ENCODE measurements at regions not wholly inside any gene's neighbourhood (a gene's known extent, or its start where the extent isn't known, plus 50 kb on each side); places are given as distances from the start of the nearest gene placed in this dataset.
"Not testable (repeated sequence)": the region's sequence is repeated elsewhere in the genome, so short reads cannot be mapped to it uniquely, and the experiment has no call there.

DNA sequence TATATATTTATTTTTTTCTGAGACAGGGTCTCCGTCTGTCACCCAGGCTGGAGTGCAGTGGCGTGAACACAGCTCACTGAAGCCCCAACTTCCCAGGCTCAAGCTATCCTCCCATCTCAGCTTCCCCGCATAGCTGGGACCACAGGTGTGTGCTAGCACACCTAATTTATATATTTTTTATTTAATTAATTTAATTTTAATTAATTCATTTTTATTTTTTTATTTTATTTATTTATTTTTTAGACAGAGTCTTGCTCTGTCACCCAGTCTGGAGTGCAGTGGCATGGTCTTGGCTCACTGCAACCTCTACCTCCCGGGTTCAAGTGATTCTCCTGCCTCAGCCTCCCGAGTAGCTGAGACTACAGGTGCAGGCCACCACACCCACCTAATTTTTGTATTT lies 86.9 kb upstream of the CLINT1 start:
- not testable (repeated sequence) for H3K27me3 ChIP-seq (ENCODE audit: control insufficient read depth, insufficient read depth, low read length, poor library complexity, severe bottlenecking)
- 82 to 83% methylated on average over 4 to 5 of the region's 5 CpGs for WGBS, 2 experiments

DNA sequence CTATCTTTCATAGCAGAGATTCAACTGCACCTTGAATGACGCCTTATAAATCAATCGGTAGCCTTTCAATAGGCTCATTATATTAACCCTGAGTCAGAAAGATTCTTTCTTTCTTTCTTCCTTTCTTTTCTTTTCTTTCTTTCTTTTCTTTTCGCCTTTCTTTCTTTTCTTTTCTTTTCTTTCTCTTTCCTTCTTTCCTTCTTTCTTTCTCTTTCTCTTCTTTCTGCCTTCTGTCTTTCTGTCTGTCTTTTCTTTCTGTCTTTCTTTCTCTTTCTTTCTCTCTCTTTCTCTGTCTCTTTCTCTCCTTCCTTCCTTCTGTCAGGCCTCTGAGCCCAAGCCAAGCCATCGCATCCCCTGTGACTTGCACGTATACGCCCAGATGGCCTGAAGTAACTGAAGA lies 86.0 kb upstream of the CLINT1 start:
- WGBS, 2 experiments, result 72 to 81% methylated on average over 6 of the region's 6 CpGs
- H3K4me3 ChIP-seq (ENCODE audit: insufficient read depth, low read depth, low read length), result no peak overlapping the region
- H3K36me3 ChIP-seq (ENCODE audit: control insufficient read depth, insufficient read depth, low read length), result no peaks in the 10 kb centered on the region
- no peaks in the 10 kb centered on the region for H3K27me3 ChIP-seq (ENCODE audit: control insufficient read depth, insufficient read depth, low read length, poor library complexity, severe bottlenecking)
- no peaks in the 10 kb centered on the region for H3K4me1 ChIP-seq (ENCODE audit: control insufficient read depth, insufficient read depth, low read length)
- H3K27ac ChIP-seq (ENCODE audit: insufficient read depth, low read depth, low read length, poor library complexity, severe bottlenecking), result no peak overlapping the region
- no peaks in the 10 kb centered on the region for H3K9me3 ChIP-seq (ENCODE audit: control insufficient read depth, low read length)

More for the DNA sequence above, 86.9 kb upstream of the CLINT1 start:
- not testable (repeated sequence) for H3K4me3 ChIP-seq (ENCODE audit: insufficient read depth, low read depth, low read length); H3K36me3 ChIP-seq (ENCODE audit: control insufficient read depth, insufficient read depth, low read length); H3K4me1 ChIP-seq (ENCODE audit: control insufficient read depth, insufficient read depth, low read length); H3K9me3 ChIP-seq (ENCODE audit: control insufficient read depth, low read length); H3K27ac ChIP-seq (ENCODE audit: insufficient read depth, low read depth, low read length, poor library complexity, severe bottlenecking)

DNA sequence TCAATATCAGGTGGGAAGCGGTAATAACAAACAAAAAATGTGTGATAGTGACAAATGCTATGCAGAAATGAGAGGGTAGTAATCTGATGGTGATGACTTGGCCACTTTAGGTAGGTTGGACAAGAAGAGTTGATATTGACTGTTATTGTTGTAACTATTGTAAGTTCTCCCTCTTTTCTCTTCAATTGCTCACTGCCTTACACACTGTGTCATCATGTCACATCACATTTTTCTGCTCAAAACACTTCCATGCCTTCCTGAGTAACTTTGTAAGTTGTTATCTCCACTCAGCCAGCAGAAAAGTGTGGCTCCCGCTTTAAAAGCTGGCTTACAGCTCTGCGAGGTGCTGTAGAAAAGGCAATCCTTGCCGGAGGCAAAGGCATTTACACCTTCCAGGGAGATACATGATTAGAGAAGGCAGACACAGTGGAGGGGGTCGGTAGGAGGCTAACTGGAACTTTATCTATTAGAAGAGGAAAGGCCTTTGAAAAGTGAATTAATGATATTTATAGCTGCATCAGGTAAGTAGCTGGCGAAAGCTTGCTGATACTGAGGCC lies 85.2 kb upstream of the CLINT1 start:
- 51 to 59% methylated on average over 6 of the region's 6 CpGs for WGBS, 2 experiments
- H3K27ac ChIP-seq (ENCODE audit: insufficient read depth, low read depth, low read length, poor library complexity, severe bottlenecking), result no peak overlapping the region
- H3K27me3 ChIP-seq (ENCODE audit: control insufficient read depth, insufficient read depth, low read length, poor library complexity, severe bottlenecking), result no peaks in the 10 kb centered on the region

GRCh38 chr5:157942595-157942994 lies 83.7 kb upstream of the CLINT1 start:
- no peaks in the 10 kb centered on the region for H3K27me3 ChIP-seq (ENCODE audit: control insufficient read depth, insufficient read depth, low read length, poor library complexity, severe bottlenecking)
- WGBS, 2 experiments, result 100% methylated on average over 1 of the region's 1 CpG; no CpG with 5 or more reads in 1 of the 2 experiments
- no peak overlapping the region for H3K27ac ChIP-seq (ENCODE audit: insufficient read depth, low read depth, low read length, poor library complexity, severe bottlenecking)

More for the DNA sequence above, 85.2 kb upstream of the CLINT1 start:
- H3K36me3 ChIP-seq (ENCODE audit: control insufficient read depth, insufficient read depth, low read length), result no peaks in the 10 kb centered on the region
- no peak overlapping the region for H3K4me3 ChIP-seq (ENCODE audit: insufficient read depth, low read depth, low read length)
- H3K9me3 ChIP-seq (ENCODE audit: control insufficient read depth, low read length), result no peaks in the 10 kb centered on the region
- no peaks in the 10 kb centered on the region for H3K4me1 ChIP-seq (ENCODE audit: control insufficient read depth, insufficient read depth, low read length)

DNA sequence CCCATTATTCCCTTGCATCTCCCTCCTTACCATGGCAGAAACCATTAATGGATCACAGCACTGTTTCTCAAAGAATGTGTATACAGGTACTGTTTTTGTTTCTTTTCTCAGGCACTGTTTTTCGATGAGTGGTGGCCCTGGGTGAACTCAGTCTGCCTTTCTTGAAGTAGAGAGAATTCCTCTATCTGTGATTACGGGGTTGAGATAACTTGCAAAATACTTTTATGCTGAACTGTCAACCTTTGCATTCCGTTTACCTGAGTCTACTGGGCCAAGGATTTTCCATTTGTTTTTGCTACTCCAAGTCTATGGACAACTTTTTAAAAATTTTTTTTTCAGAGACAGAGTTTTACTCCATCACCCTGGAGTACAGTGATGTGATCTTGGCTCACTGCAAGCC lies 82.7 kb upstream of the CLINT1 start:
- H3K4me1 ChIP-seq (ENCODE audit: control insufficient read depth, insufficient read depth, low read length), result no peaks in the 10 kb centered on the region
- no peaks in the 10 kb centered on the region for H3K27me3 ChIP-seq (ENCODE audit: control insufficient read depth, insufficient read depth, low read length, poor library complexity, severe bottlenecking)
- H3K4me3 ChIP-seq (ENCODE audit: insufficient read depth, low read depth, low read length), result no peak overlapping the region
- no peaks in the 10 kb centered on the region for H3K9me3 ChIP-seq (ENCODE audit: control insufficient read depth, low read length)
- H3K36me3 ChIP-seq (ENCODE audit: control insufficient read depth, insufficient read depth, low read length), result no peaks in the 10 kb centered on the region
- H3K27ac ChIP-seq (ENCODE audit: insufficient read depth, low read depth, low read length, poor library complexity, severe bottlenecking), result no peak overlapping the region
- 90 to 94% methylated on average over 3 of the region's 3 CpGs for WGBS, 2 experiments

More at GRCh38 chr5:157942595-157942994, 83.7 kb upstream of the CLINT1 start:
- no peaks in the 10 kb centered on the region for H3K36me3 ChIP-seq (ENCODE audit: control insufficient read depth, insufficient read depth, low read length)
- H3K9me3 ChIP-seq (ENCODE audit: control insufficient read depth, low read length), result no peaks in the 10 kb centered on the region
- H3K4me1 ChIP-seq (ENCODE audit: control insufficient read depth, insufficient read depth, low read length), result no peaks in the 10 kb centered on the region
- H3K4me3 ChIP-seq (ENCODE audit: insufficient read depth, low read depth, low read length), result no peak overlapping the region

DNA sequence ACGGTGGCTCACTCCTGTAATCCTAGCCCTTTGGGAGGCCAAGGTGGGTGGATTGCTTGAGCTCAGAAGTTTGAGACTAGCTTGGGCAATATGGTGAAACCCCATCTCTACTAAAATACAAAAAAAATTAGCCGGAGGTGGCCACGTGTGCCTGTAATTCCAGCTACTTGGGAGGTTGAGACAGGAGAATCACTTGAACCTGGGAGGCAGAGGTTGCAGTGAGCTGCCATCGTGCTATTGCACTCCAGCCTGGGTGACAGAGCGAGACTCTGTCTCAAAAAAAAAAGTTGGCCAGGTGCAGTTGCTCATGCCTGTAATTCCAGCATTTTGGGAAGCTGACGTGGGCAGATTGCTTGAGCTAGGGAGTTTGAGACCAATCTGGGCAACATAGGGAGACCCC lies 79.2 kb upstream of the CLINT1 start:
- WGBS, 2 experiments, result 91 to 93% methylated on average over 6 of the region's 6 CpGs
- H3K9me3 ChIP-seq (ENCODE audit: control insufficient read depth, low read length); H3K27me3 ChIP-seq (ENCODE audit: control insufficient read depth, insufficient read depth, low read length, poor library complexity, severe bottlenecking); H3K27ac ChIP-seq (ENCODE audit: insufficient read depth, low read depth, low read length, poor library complexity, severe bottlenecking); H3K36me3 ChIP-seq (ENCODE audit: control insufficient read depth, insufficient read depth, low read length); H3K4me3 ChIP-seq (ENCODE audit: insufficient read depth, low read depth, low read length); H3K4me1 ChIP-seq (ENCODE audit: control insufficient read depth, insufficient read depth, low read length): not testable (repeated sequence)

DNA sequence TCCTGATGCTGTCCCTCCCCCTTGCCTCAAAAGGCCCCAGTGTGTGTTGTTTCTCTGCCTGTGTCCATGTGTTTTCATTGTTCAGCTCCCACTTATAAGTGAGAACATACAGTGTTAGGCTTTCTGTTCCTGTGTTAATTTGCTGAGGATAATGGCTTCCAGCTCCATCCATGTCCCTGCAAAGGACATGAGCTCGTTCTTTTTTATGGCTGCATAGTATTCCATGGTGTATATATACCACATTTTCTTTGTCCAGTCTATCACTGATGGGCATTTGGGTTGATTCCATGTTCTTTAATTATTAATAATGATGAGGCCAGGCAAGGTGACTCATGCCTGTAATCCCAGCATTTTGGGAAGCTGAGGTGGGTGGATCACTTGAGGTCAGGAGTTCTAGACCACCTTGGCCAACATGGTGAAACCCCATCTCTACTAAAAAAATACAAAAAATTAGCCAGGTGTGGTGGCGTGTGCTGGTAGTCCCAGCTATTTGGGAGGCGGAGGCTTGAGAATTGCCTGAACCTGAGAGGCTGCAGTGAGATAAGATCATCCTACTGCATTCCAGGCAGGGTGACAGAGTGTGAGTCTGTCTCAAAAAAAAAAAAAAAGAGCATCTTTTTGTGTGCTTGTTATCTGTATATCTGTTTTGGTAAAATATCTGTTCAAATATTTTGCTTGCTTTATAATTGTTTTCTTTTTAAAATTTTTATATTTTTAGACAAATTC lies 78.0 kb upstream of the CLINT1 start:
- H3K27me3 ChIP-seq (ENCODE audit: control insufficient read depth, insufficient read depth, low read length, poor library complexity, severe bottlenecking); H3K36me3 ChIP-seq (ENCODE audit: control insufficient read depth, insufficient read depth, low read length); H3K9me3 ChIP-seq (ENCODE audit: control insufficient read depth, low read length); H3K27ac ChIP-seq (ENCODE audit: insufficient read depth, low read depth, low read length, poor library complexity, severe bottlenecking); H3K4me3 ChIP-seq (ENCODE audit: insufficient read depth, low read depth, low read length); H3K4me1 ChIP-seq (ENCODE audit: control insufficient read depth, insufficient read depth, low read length): not testable (repeated sequence)
- 94 to 95% methylated on average over 2 to 3 of the region's 3 CpGs for WGBS, 2 experiments

GRCh38 chr5:157934600-157934999 lies 75.7 kb upstream of the CLINT1 start:
- Histone ChIP-seq H3K27me3 (ENCODE audit: control insufficient read depth, insufficient read depth, low read length, poor library complexity, severe bottlenecking) (no peaks in the 10 kb centered on the region), H3K4me3 (ENCODE audit: insufficient read depth, low read depth, low read length) (no peak overlapping the region), H3K36me3 (ENCODE audit: control insufficient read depth, insufficient read depth, low read length) (no peaks in the 10 kb centered on the region), H3K27ac (ENCODE audit: insufficient read depth, low read depth, low read length, poor library complexity, severe bottlenecking) (no peak overlapping the region), H3K9me3 (ENCODE audit: control insufficient read depth, low read length) (no peaks in the 10 kb centered on the region), H3K4me1 (ENCODE audit: control insufficient read depth, insufficient read depth, low read length) (no peaks in the 10 kb centered on the region)
- WGBS, 2 experiments, result 94 to 97% methylated on average over 3 of the region's 3 CpGs

GRCh38 chr5:157933005-157933404 lies 74.1 kb upstream of the CLINT1 start:
- Histone ChIP-seq H3K27ac (ENCODE audit: insufficient read depth, low read depth, low read length, poor library complexity, severe bottlenecking) (no peak overlapping the region), H3K27me3 (ENCODE audit: control insufficient read depth, insufficient read depth, low read length, poor library complexity, severe bottlenecking) (no peaks in the 10 kb centered on the region), H3K4me3 (ENCODE audit: insufficient read depth, low read depth, low read length) (no peak overlapping the region), H3K9me3 (ENCODE audit: control insufficient read depth, low read length) (no peaks in the 10 kb centered on the region), H3K36me3 (ENCODE audit: control insufficient read depth, insufficient read depth, low read length) (no peaks in the 10 kb centered on the region), H3K4me1 (ENCODE audit: control insufficient read depth, insufficient read depth, low read length) (no peaks in the 10 kb centered on the region)
- 88 to 93% methylated on average over 5 of the region's 5 CpGs for WGBS, 2 experiments

- no peaks in the 10 kb centered on the region for H3K36me3 ChIP-seq (ENCODE audit: control insufficient read depth, insufficient read depth, low read length)
- no peak overlapping the region for H3K4me3 ChIP-seq (ENCODE audit: insufficient read depth, low read depth, low read length)
- 88 to 91% methylated on average over 7 of the region's 7 CpGs for WGBS, 2 experiments
- no peaks in the 10 kb centered on the region for H3K9me3 ChIP-seq (ENCODE audit: control insufficient read depth, low read length)
- H3K27ac ChIP-seq (ENCODE audit: insufficient read depth, low read depth, low read length, poor library complexity, severe bottlenecking), result no peak overlapping the region
- H3K27me3 ChIP-seq (ENCODE audit: control insufficient read depth, insufficient read depth, low read length, poor library complexity, severe bottlenecking), result no peaks in the 10 kb centered on the region
- peaks cover 10% of the 10 kb centered on the region for H3K4me1 ChIP-seq (ENCODE audit: control insufficient read depth, insufficient read depth, low read length)
Observed at GRCh38 chr5:157930710-157931109, 71.8 kb upstream of the CLINT1 start.

All from ectodermal cell (in vitro differentiated cells).